Iris pigment epithelial cell (primary cell): ENCODE measurements at regions not wholly inside any gene's neighbourhood (a gene's known extent, or its start where the extent isn't known, plus 50 kb on each side); places are given as distances from the start of the nearest gene placed in this dataset.
"Not testable (repeated sequence)": the region's sequence is repeated elsewhere in the genome, so short reads cannot be mapped to it uniquely, and the experiment has no call there.

Source experiments
- DNase-seq: peaks from one replicate; pipeline ENCODE4 v3.0.0-alpha.2; 2011; ENCODE audit warnings: low read depth

- peak; percentile 39 for DNase-seq
These were observed 70.0 kb upstream of the CD2AP start for GRCh38 chr6:47407300-47408281.

- peak; percentile 66 for DNase-seq
These were observed 63.7 kb upstream of the CD2AP start for GRCh38 chr6:47413752-47414422.

- DNase-seq, result peak; percentile 54
These were observed 63.0 kb upstream of the CD2AP start for GRCh38 chr6:47414423-47415167.

- no peak for DNase-seq
These were observed 60.9 kb upstream of the CD2AP start for GRCh38 chr6:47416396-47417345.

- DNase-seq, result peak; percentile 4
These were observed 58.0 kb upstream of the CD2AP start for GRCh38 chr6:47419621-47420020.

GRCh38 chr6:47420394-47421371, 56.9 kb upstream of the CD2AP start:
- DNase-seq, result peak; percentile 42

- DNase-seq, result no peak
These were observed 54.5 kb upstream of the CD2AP start for GRCh38 chr6:47423079-47423478.

- DNase-seq, result no peak
These were observed 53.2 kb upstream of the CD2AP start for GRCh38 chr6:47424436-47424836.

- DNase-seq, result not testable (repeated sequence)
These were observed 51.9 kb upstream of the CD2AP start for GRCh38 chr6:47425724-47426123.

GRCh38 chr6:47426524-47427302, 50.9 kb upstream of the CD2AP start:
- DNase-seq, result peak; percentile 33

- no peak for DNase-seq
These were observed 49.9 kb upstream of the CD2AP start for GRCh38 chr6:47427680-47428079.
